OCI-LY3 (cell line): ENCODE measurements at regions not wholly inside any gene's neighbourhood (a gene's known extent, or its start where the extent isn't known, plus 50 kb on each side); places are given as distances from the start of the nearest gene placed in this dataset.

Experiments used
- EZH2phosphoT487 ChIP-seq: fragments of 200-600 bp; shearing (Covaris generic); IDR thresholded peaks from 2 replicates; pipeline ENCODE4 v1.6.1; 2018; ENCODE audit warnings: antibody characterized with exemption, mixed run types, low read depth
- TF ChIP-seq, protein P1 (sequence below): fragments of 200-600, 300-600 bp; sonication (generic); IDR thresholded peaks from 2 replicates; pipeline ENCODE4 v1.5.1; 2014; ENCODE audit warnings: antibody characterized with exemption, low read length, low read depth

DNA sequence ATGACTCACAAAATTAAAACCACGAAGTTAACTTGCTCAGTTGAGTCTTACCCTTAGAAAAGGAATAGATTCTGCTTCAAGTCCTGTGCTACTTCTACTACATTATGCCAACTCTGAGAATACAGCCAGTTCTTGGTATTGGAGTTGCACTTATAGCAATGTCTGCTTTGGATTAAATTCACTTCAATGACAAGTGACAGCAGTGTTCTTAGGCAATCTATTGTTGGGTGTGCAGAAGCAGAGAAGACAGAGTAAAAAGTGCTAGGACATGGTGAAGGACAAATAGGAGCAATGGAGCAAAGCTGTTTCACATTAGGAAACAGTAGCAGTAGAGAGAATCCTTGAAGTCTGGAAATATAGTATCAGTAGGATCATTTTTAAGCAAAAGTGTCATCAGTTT lies 713.1 kb downstream of the SI start:
- TF ChIP-seq, protein P1, sequence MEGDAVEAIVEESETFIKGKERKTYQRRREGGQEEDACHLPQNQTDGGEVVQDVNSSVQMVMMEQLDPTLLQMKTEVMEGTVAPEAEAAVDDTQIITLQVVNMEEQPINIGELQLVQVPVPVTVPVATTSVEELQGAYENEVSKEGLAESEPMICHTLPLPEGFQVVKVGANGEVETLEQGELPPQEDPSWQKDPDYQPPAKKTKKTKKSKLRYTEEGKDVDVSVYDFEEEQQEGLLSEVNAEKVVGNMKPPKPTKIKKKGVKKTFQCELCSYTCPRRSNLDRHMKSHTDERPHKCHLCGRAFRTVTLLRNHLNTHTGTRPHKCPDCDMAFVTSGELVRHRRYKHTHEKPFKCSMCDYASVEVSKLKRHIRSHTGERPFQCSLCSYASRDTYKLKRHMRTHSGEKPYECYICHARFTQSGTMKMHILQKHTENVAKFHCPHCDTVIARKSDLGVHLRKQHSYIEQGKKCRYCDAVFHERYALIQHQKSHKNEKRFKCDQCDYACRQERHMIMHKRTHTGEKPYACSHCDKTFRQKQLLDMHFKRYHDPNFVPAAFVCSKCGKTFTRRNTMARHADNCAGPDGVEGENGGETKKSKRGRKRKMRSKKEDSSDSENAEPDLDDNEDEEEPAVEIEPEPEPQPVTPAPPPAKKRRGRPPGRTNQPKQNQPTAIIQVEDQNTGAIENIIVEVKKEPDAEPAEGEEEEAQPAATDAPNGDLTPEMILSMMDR = no peak
- TF ChIP-seq EZH2phosphoT487 = no peak
